GM10266 (cell line): ENCODE measurements at regions not wholly inside any gene's neighbourhood (a gene's known extent, or its start where the extent isn't known, plus 50 kb on each side); places are given as distances from the start of the nearest gene placed in this dataset.

Experiments
- DNase-seq: peaks from one replicate; pipeline ENCODE4 v3.0.0; 2012; ENCODE audit errors: extremely low spot score
- CTCF ChIP-seq: IDR thresholded peaks from 2 replicates; pipeline ENCODE4 v1.5.1; 2012; ENCODE audit warnings: mild to moderate bottlenecking, low read depth; ENCODE audit not compliant: control insufficient read depth, insufficient read depth; ENCODE audit errors: missing control alignments

- no peak for DNase-seq
- no peak for TF ChIP-seq CTCF
These were observed 317.6 kb upstream of the CNKSR2 start for GRCh38 chrX:21056622-21057021.

- TF ChIP-seq CTCF: no peak
- no peak for DNase-seq
These were observed 327.2 kb upstream of the CNKSR2 start for GRCh38 chrX:21047034-21047455.

- DNase-seq: no peak
- no peak for TF ChIP-seq CTCF
These were observed 359.9 kb upstream of the CNKSR2 start for GRCh38 chrX:21014326-21014725.

GRCh38 chrX:21004835-21005234, 369.4 kb upstream of the CNKSR2 start:
- no peak for TF ChIP-seq CTCF
- no peak for DNase-seq

- no peak for TF ChIP-seq CTCF
- no peak for DNase-seq
These were observed 378.4 kb upstream of the CNKSR2 start for GRCh38 chrX:20995829-20996228.

- no peak for TF ChIP-seq CTCF
- DNase-seq: no peak
These were observed 384.9 kb upstream of the CNKSR2 start for GRCh38 chrX:20989361-20989760.

- TF ChIP-seq CTCF: no peak
- no peak for DNase-seq
These were observed 385.4 kb upstream of the CNKSR2 start for GRCh38 chrX:20988804-20989203.

- DNase-seq: no peak
- TF ChIP-seq CTCF: no peak
These were observed 386.1 kb upstream of the CNKSR2 start for GRCh38 chrX:20988118-20988517.
